Stimulated activated naive CD8-positive, alpha-beta T cell treated with anti-CD3 and anti-CD28 coated beads, Interleukin-15, Interleukin-2, amounts not matched to agents 100 ng/mL and 50 ng/mL, for 24 hours (primary cell): ENCODE measurements at regions not wholly inside any gene's neighbourhood (a gene's known extent, or its start where the extent isn't known, plus 50 kb on each side); places are given as distances from the start of the nearest gene placed in this dataset.
"Not testable (repeated sequence)": the region's sequence is repeated elsewhere in the genome, so short reads cannot be mapped to it uniquely, and the experiment has no call there.

ENCODE experiments used
- H3K27ac Mint-ChIP-seq: one replicate; pipeline ENCODE4 v1.8.0; 2021; ENCODE audit warnings: mild to moderate bottlenecking, mixed read lengths
- H3K27me3 Mint-ChIP-seq: one replicate; pipeline ENCODE4 v1.8.0; 2021; ENCODE audit warnings: mixed read lengths
- H3K36me3 Mint-ChIP-seq: one replicate; pipeline ENCODE4 v1.8.0; 2021; ENCODE audit warnings: low read depth, mixed read lengths
- H3K4me1 Mint-ChIP-seq: one replicate; pipeline ENCODE4 v1.8.0; 2021; ENCODE audit warnings: low read depth, mixed read lengths
- H3K4me3 Mint-ChIP-seq: one replicate; pipeline ENCODE4 v1.8.0; 2021; ENCODE audit warnings: mild to moderate bottlenecking, mixed read lengths
- H3K9me3 Mint-ChIP-seq: one replicate; pipeline ENCODE4 v1.8.0; 2021; ENCODE audit warnings: mixed read lengths

GRCh38 chr5:67864335-67864734 is 351.2 kb upstream of the PIK3R1 start:
- H3K27me3 Mint-ChIP-seq, H3K9me3 Mint-ChIP-seq, H3K27ac Mint-ChIP-seq, H3K4me1 Mint-ChIP-seq, H3K36me3 Mint-ChIP-seq, H3K4me3 Mint-ChIP-seq: not testable (repeated sequence)

- Mint-ChIP-seq H3K4me3 (no peak overlapping the region), H3K36me3 (no peaks in the 10 kb centered on the region), H3K9me3 (no peaks in the 10 kb centered on the region), H3K27ac (no peak overlapping the region), H3K27me3 (no peaks in the 10 kb centered on the region), H3K4me1 (no peaks in the 10 kb centered on the region)
Observed at GRCh38 chr5:67858471-67859031, 357.0 kb upstream of the PIK3R1 start.

GRCh38 chr5:67857502-67857901 is 358.1 kb upstream of the PIK3R1 start:
- no peak overlapping the region for H3K4me3 Mint-ChIP-seq
- no peaks in the 10 kb centered on the region for H3K36me3 Mint-ChIP-seq

GRCh38 chr5:67855523-67855922 is 360.0 kb upstream of the PIK3R1 start:
- H3K36me3 Mint-ChIP-seq: no peaks in the 10 kb centered on the region
- no peaks in the 10 kb centered on the region for H3K27me3 Mint-ChIP-seq
- H3K4me3 Mint-ChIP-seq: no peak overlapping the region
- H3K9me3 Mint-ChIP-seq: peaks cover 3% of the 10 kb centered on the region
- H3K4me1 Mint-ChIP-seq: no peaks in the 10 kb centered on the region
- no peak overlapping the region for H3K27ac Mint-ChIP-seq

More at GRCh38 chr5:67857502-67857901, 358.1 kb upstream of the PIK3R1 start:
- H3K9me3 Mint-ChIP-seq: peaks cover 3% of the 10 kb centered on the region
- no peak overlapping the region for H3K27ac Mint-ChIP-seq
- no peaks in the 10 kb centered on the region for H3K4me1 Mint-ChIP-seq
- H3K27me3 Mint-ChIP-seq: no peaks in the 10 kb centered on the region

GRCh38 chr5:67850906-67851305 is 364.6 kb upstream of the PIK3R1 start:
- not testable (repeated sequence) for H3K27me3 Mint-ChIP-seq, H3K27ac Mint-ChIP-seq, H3K4me3 Mint-ChIP-seq, H3K36me3 Mint-ChIP-seq, H3K9me3 Mint-ChIP-seq, H3K4me1 Mint-ChIP-seq

- Mint-ChIP-seq H3K27me3 (peaks cover 16% of the 10 kb centered on the region), H3K4me3 (no peak overlapping the region), H3K9me3 (no peaks in the 10 kb centered on the region), H3K4me1 (no peaks in the 10 kb centered on the region), H3K36me3 (no peaks in the 10 kb centered on the region), H3K27ac (no peak overlapping the region)
Observed at GRCh38 chr5:67844924-67845323, 370.6 kb upstream of the PIK3R1 start.

GRCh38 chr5:67842806-67843205 is 372.8 kb upstream of the PIK3R1 start:
- H3K36me3 Mint-ChIP-seq: no peaks in the 10 kb centered on the region
- no peaks in the 10 kb centered on the region for H3K4me1 Mint-ChIP-seq
- H3K27me3 Mint-ChIP-seq: peaks cover 16% of the 10 kb centered on the region
- H3K27ac Mint-ChIP-seq: no peak overlapping the region
- H3K4me3 Mint-ChIP-seq: no peak overlapping the region
- no peaks in the 10 kb centered on the region for H3K9me3 Mint-ChIP-seq

GRCh38 chr5:67837225-67837624 is 378.3 kb upstream of the PIK3R1 start:
- not testable (repeated sequence) for H3K27ac Mint-ChIP-seq, H3K4me1 Mint-ChIP-seq, H3K27me3 Mint-ChIP-seq, H3K4me3 Mint-ChIP-seq, H3K9me3 Mint-ChIP-seq, H3K36me3 Mint-ChIP-seq

GRCh38 chr5:67836496-67836895 is 379.1 kb upstream of the PIK3R1 start:
- not testable (repeated sequence) for H3K4me3 Mint-ChIP-seq, H3K27ac Mint-ChIP-seq, H3K9me3 Mint-ChIP-seq, H3K36me3 Mint-ChIP-seq, H3K4me1 Mint-ChIP-seq, H3K27me3 Mint-ChIP-seq

- Mint-ChIP-seq H3K27ac (no peak overlapping the region), H3K27me3 (no peaks in the 10 kb centered on the region), H3K4me3 (no peak overlapping the region), H3K4me1 (no peaks in the 10 kb centered on the region), H3K9me3 (no peaks in the 10 kb centered on the region), H3K36me3 (no peaks in the 10 kb centered on the region)
Observed at GRCh38 chr5:67831048-67831447, 384.5 kb upstream of the PIK3R1 start.

GRCh38 chr5:67827541-67827940 is 388.0 kb upstream of the PIK3R1 start:
- no peak overlapping the region for H3K4me3 Mint-ChIP-seq
- H3K27me3 Mint-ChIP-seq: no peaks in the 10 kb centered on the region
- H3K27ac Mint-ChIP-seq: no peak overlapping the region
- no peaks in the 10 kb centered on the region for H3K4me1 Mint-ChIP-seq
- H3K36me3 Mint-ChIP-seq: no peaks in the 10 kb centered on the region
- no peaks in the 10 kb centered on the region for H3K9me3 Mint-ChIP-seq

GRCh38 chr5:67824852-67825251 is 390.7 kb upstream of the PIK3R1 start:
- H3K27ac Mint-ChIP-seq: no peak overlapping the region
- H3K36me3 Mint-ChIP-seq: no peaks in the 10 kb centered on the region
- H3K27me3 Mint-ChIP-seq: no peaks in the 10 kb centered on the region
- H3K4me3 Mint-ChIP-seq: no peak overlapping the region
- no peaks in the 10 kb centered on the region for H3K4me1 Mint-ChIP-seq
- H3K9me3 Mint-ChIP-seq: peaks cover 2% of the 10 kb centered on the region

GRCh38 chr5:67817652-67818051 is 397.9 kb upstream of the PIK3R1 start:
- H3K36me3 Mint-ChIP-seq: no peaks in the 10 kb centered on the region
- H3K27ac Mint-ChIP-seq: no peak overlapping the region
- peaks cover 4% of the 10 kb centered on the region for H3K9me3 Mint-ChIP-seq
- no peaks in the 10 kb centered on the region for H3K4me1 Mint-ChIP-seq
- no peaks in the 10 kb centered on the region for H3K27me3 Mint-ChIP-seq
- no peak overlapping the region for H3K4me3 Mint-ChIP-seq

- Mint-ChIP-seq H3K27me3 (no peaks in the 10 kb centered on the region), H3K9me3 (peaks cover 4% of the 10 kb centered on the region), H3K4me1 (no peaks in the 10 kb centered on the region), H3K27ac (no peak overlapping the region), H3K36me3 (no peaks in the 10 kb centered on the region), H3K4me3 (no peak overlapping the region)
Observed at GRCh38 chr5:67816456-67816855, 399.1 kb upstream of the PIK3R1 start.

- no peak overlapping the region for H3K27ac Mint-ChIP-seq
- no peaks in the 10 kb centered on the region for H3K27me3 Mint-ChIP-seq
- no peaks in the 10 kb centered on the region for H3K36me3 Mint-ChIP-seq
- no peaks in the 10 kb centered on the region for H3K4me1 Mint-ChIP-seq
- no peak overlapping the region for H3K4me3 Mint-ChIP-seq
- H3K9me3 Mint-ChIP-seq: peaks cover 4% of the 10 kb centered on the region
Observed at GRCh38 chr5:67815455-67816391, 399.8 kb upstream of the PIK3R1 start.
